ENCODE measurements at regions not wholly inside any gene's neighbourhood (a gene's known extent, or its start where the extent isn't known, plus 50 kb on each side); places are given as distances from the start of the nearest gene placed in this dataset.

- no peak for DNase-seq
- Histone ChIP-seq H4K20me1 (ENCODE audit: insufficient read depth, low read depth, low read length) (no peaks in the 10 kb centered on the region), H3K36me3 (ENCODE audit: insufficient read depth, low read length) (no peaks in the 10 kb centered on the region), H3K9me3 (ENCODE audit: low read length) (no peaks in the 10 kb centered on the region), H3K4me3 (ENCODE audit: low read length) (no peak overlapping the region), H3K4me2 (ENCODE audit: low read depth, low read length, poor library complexity, severe bottlenecking) (no peak overlapping the region), H3K27me3 (ENCODE audit: low read length) (no peaks in the 10 kb centered on the region), H3K79me2 (ENCODE audit: low read length) (no peaks in the 10 kb centered on the region), H3K9me2 (replicated peaks; ENCODE audit: insufficient read depth, low read length) (no peaks in the 10 kb centered on the region), H3K9ac (ENCODE audit: low read length) (no peak overlapping the region), H2AFZ (ENCODE audit: low read length) (no peak overlapping the region), H3K27ac (ENCODE audit: low read length) (no peak overlapping the region), H3K4me1 (ENCODE audit: low read length) (no peaks in the 10 kb centered on the region)
Observed at GRCh38 chr4:110850461-110851442, 227.9 kb upstream of the PITX2 start.

GRCh38 chr4:110851989-110852388 lies 229.1 kb upstream of the PITX2 start:
- DNase-seq, result no peak

GRCh38 chr4:110852793-110853192 lies 229.9 kb upstream of the PITX2 start:
- Histone ChIP-seq H3K79me2 (ENCODE audit: low read length) (no peaks in the 10 kb centered on the region), H3K9me3 (ENCODE audit: low read length) (no peaks in the 10 kb centered on the region), H3K9ac (ENCODE audit: low read length) (no peak overlapping the region), H3K9me2 (replicated peaks; ENCODE audit: insufficient read depth, low read length) (no peaks in the 10 kb centered on the region), H4K20me1 (ENCODE audit: insufficient read depth, low read depth, low read length) (no peaks in the 10 kb centered on the region), H2AFZ (ENCODE audit: low read length) (no peak overlapping the region), H3K4me1 (ENCODE audit: low read length) (no peaks in the 10 kb centered on the region), H3K27me3 (ENCODE audit: low read length) (no peaks in the 10 kb centered on the region), H3K4me3 (ENCODE audit: low read length) (no peak overlapping the region), H3K27ac (ENCODE audit: low read length) (no peak overlapping the region), H3K4me2 (ENCODE audit: low read depth, low read length, poor library complexity, severe bottlenecking) (no peak overlapping the region), H3K36me3 (ENCODE audit: insufficient read depth, low read length) (no peaks in the 10 kb centered on the region)
- no peak for DNase-seq

More at GRCh38 chr4:110851989-110852388, 229.1 kb upstream of the PITX2 start:
- Histone ChIP-seq H4K20me1 (ENCODE audit: insufficient read depth, low read depth, low read length) (no peaks in the 10 kb centered on the region), H3K36me3 (ENCODE audit: insufficient read depth, low read length) (no peaks in the 10 kb centered on the region), H3K27ac (ENCODE audit: low read length) (no peak overlapping the region), H3K27me3 (ENCODE audit: low read length) (no peaks in the 10 kb centered on the region), H3K4me1 (ENCODE audit: low read length) (no peaks in the 10 kb centered on the region), H3K4me3 (ENCODE audit: low read length) (no peak overlapping the region), H3K9me2 (replicated peaks; ENCODE audit: insufficient read depth, low read length) (no peaks in the 10 kb centered on the region), H3K79me2 (ENCODE audit: low read length) (no peaks in the 10 kb centered on the region), H2AFZ (ENCODE audit: low read length) (no peak overlapping the region), H3K9me3 (ENCODE audit: low read length) (no peaks in the 10 kb centered on the region), H3K9ac (ENCODE audit: low read length) (no peak overlapping the region), H3K4me2 (ENCODE audit: low read depth, low read length, poor library complexity, severe bottlenecking) (no peak overlapping the region)

GRCh38 chr4:110853242-110853641 lies 230.4 kb upstream of the PITX2 start:
- Histone ChIP-seq H3K4me3 (ENCODE audit: low read length) (no peak overlapping the region), H2AFZ (ENCODE audit: low read length) (no peak overlapping the region)

DNA sequence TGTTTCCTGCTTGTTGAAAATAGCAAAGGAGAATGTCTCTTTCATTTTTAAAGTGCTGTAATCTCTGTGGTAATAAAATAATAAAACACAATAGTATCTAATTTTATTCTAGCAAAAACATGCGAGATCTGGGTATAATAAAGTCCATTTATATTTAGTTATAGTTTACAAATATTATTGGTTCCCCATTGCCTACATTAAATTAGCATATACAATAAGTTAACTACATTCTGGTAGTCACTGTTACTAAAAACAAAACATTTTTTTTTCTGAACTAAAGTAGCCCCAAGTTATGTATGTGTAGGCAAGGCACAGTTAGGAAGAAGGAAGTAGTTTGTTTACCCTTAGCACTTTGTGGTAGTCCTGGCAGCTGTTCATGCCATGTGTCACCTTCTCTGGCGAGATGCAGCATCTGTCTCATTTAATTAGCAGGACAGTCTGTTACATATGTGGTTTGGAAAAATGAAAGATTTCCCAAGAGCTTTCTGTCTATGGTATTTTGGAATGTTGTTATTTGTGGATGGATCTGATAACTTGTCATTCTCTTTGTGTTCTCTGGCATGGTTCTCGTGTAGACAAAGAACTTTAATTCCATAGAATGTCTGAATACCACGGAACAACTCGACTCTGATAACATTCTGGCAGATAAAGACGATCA lies 231.3 kb upstream of the PITX2 start:
- no peak for DNase-seq
- Histone ChIP-seq H3K9ac (ENCODE audit: low read length) (no peak overlapping the region), H3K4me2 (ENCODE audit: low read depth, low read length, poor library complexity, severe bottlenecking) (no peak overlapping the region), H3K9me3 (ENCODE audit: low read length) (no peaks in the 10 kb centered on the region), H3K27ac (ENCODE audit: low read length) (no peak overlapping the region), H2AFZ (ENCODE audit: low read length) (no peak overlapping the region), H3K79me2 (ENCODE audit: low read length) (no peaks in the 10 kb centered on the region), H3K36me3 (ENCODE audit: insufficient read depth, low read length) (no peaks in the 10 kb centered on the region), H3K4me1 (ENCODE audit: low read length) (no peaks in the 10 kb centered on the region), H3K27me3 (ENCODE audit: low read length) (no peaks in the 10 kb centered on the region), H3K4me3 (ENCODE audit: low read length) (no peak overlapping the region), H3K9me2 (replicated peaks; ENCODE audit: insufficient read depth, low read length) (no peaks in the 10 kb centered on the region), H4K20me1 (ENCODE audit: insufficient read depth, low read depth, low read length) (no peaks in the 10 kb centered on the region)

More at GRCh38 chr4:110853242-110853641, 230.4 kb upstream of the PITX2 start:
- H4K20me1 ChIP-seq (ENCODE audit: insufficient read depth, low read depth, low read length), result no peaks in the 10 kb centered on the region
- no peaks in the 10 kb centered on the region for H3K79me2 ChIP-seq (ENCODE audit: low read length)
- no peaks in the 10 kb centered on the region for H3K9me3 ChIP-seq (ENCODE audit: low read length)
- no peaks in the 10 kb centered on the region for H3K27me3 ChIP-seq (ENCODE audit: low read length)
- H3K4me1 ChIP-seq (ENCODE audit: low read length), result no peaks in the 10 kb centered on the region
- H3K27ac ChIP-seq (ENCODE audit: low read length), result no peak overlapping the region
- H3K9ac ChIP-seq (ENCODE audit: low read length), result no peak overlapping the region
- H3K36me3 ChIP-seq (ENCODE audit: insufficient read depth, low read length), result no peaks in the 10 kb centered on the region
- no peak for DNase-seq
- H3K9me2 ChIP-seq (replicated peaks; ENCODE audit: insufficient read depth, low read length), result no peaks in the 10 kb centered on the region
- H3K4me2 ChIP-seq (ENCODE audit: low read depth, low read length, poor library complexity, severe bottlenecking), result no peak overlapping the region

GRCh38 chr4:110860125-110860524 lies 237.2 kb upstream of the PITX2 start:
- Histone ChIP-seq H2AFZ (ENCODE audit: low read length) (no peak overlapping the region), H3K9me3 (ENCODE audit: low read length) (no peaks in the 10 kb centered on the region), H3K27me3 (ENCODE audit: low read length) (no peaks in the 10 kb centered on the region), H3K4me3 (ENCODE audit: low read length) (no peak overlapping the region), H3K9me2 (replicated peaks; ENCODE audit: insufficient read depth, low read length) (no peaks in the 10 kb centered on the region), H3K4me2 (ENCODE audit: low read depth, low read length, poor library complexity, severe bottlenecking) (no peak overlapping the region), H3K4me1 (ENCODE audit: low read length) (no peaks in the 10 kb centered on the region), H3K36me3 (ENCODE audit: insufficient read depth, low read length) (no peaks in the 10 kb centered on the region), H3K9ac (ENCODE audit: low read length) (no peak overlapping the region), H3K27ac (ENCODE audit: low read length) (no peak overlapping the region), H4K20me1 (ENCODE audit: insufficient read depth, low read depth, low read length) (no peaks in the 10 kb centered on the region), H3K79me2 (ENCODE audit: low read length) (no peaks in the 10 kb centered on the region)
- DNase-seq, result no peak

DNA sequence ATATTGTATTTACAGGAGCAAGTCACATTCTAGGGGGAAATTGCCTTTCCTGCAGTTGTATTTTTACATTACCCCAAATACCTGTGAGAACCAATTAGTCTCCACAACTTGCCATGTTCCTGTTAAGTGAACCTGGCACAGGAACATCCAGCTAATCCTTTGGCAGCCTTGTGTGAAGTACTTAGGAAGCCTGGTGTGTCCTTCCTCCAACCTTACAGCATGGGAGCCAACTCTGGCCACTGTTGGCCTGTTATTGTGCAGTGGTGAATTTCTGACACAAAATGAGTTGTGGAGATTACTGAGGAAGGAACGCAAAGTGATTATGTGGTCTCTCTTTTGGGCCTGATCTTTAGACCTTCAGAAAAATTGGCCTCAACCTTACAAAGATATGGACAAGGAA lies 238.0 kb upstream of the PITX2 start:
- no peak overlapping the region for H3K9ac ChIP-seq (ENCODE audit: low read length)
- no peaks in the 10 kb centered on the region for H3K9me2 ChIP-seq (replicated peaks; ENCODE audit: insufficient read depth, low read length)
- H2AFZ ChIP-seq (ENCODE audit: low read length), result no peak overlapping the region
- no peak overlapping the region for H3K27ac ChIP-seq (ENCODE audit: low read length)
- H3K36me3 ChIP-seq (ENCODE audit: insufficient read depth, low read length), result no peaks in the 10 kb centered on the region
- no peaks in the 10 kb centered on the region for H3K9me3 ChIP-seq (ENCODE audit: low read length)
- no peak overlapping the region for H3K4me3 ChIP-seq (ENCODE audit: low read length)
- no peaks in the 10 kb centered on the region for H3K4me1 ChIP-seq (ENCODE audit: low read length)
- no peaks in the 10 kb centered on the region for H3K27me3 ChIP-seq (ENCODE audit: low read length)
- no peak for DNase-seq
- H3K4me2 ChIP-seq (ENCODE audit: low read depth, low read length, poor library complexity, severe bottlenecking), result no peak overlapping the region
- no peaks in the 10 kb centered on the region for H4K20me1 ChIP-seq (ENCODE audit: insufficient read depth, low read depth, low read length)
- no peaks in the 10 kb centered on the region for H3K79me2 ChIP-seq (ENCODE audit: low read length)

DNA sequence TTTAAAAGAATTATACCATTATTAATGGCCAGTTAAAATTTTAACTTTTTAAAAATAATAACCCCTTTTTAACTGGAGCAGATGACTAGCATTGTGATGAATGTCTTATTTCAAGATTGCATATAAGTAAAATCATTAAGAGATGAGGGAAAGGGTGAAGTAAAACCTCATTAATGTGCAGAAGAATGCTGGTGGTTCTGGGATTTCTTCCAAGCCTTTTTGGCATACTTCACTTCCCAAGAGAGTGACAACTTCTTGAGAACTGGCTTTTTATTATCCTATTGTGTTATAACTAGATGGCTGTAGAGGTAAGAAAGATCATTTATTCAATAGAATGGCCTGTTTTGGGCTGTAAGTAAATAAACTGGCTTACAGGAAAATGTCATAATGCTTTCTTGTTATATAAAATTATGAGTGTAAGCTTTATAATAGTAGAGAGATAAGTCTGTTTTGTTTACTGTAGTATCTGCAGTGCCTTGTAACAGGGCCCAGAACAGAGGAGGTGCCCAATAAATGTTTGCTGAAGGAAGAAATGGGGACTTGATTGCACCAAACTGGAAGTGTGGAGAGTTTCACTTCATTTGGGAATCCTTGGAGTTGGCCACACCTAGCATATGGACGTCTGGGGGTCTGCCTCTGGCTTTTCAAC lies 242.9 kb upstream of the PITX2 start:
- no peaks in the 10 kb centered on the region for H3K79me2 ChIP-seq (ENCODE audit: low read length)
- H2AFZ ChIP-seq (ENCODE audit: low read length), result no peak overlapping the region
- H4K20me1 ChIP-seq (ENCODE audit: insufficient read depth, low read depth, low read length), result no peaks in the 10 kb centered on the region
- peaks cover 8% of the 10 kb centered on the region for H3K4me1 ChIP-seq (ENCODE audit: low read length)
- H3K4me3 ChIP-seq (ENCODE audit: low read length), result no peak overlapping the region
- no peak overlapping the region for H3K4me2 ChIP-seq (ENCODE audit: low read depth, low read length, poor library complexity, severe bottlenecking)
- H3K9me2 ChIP-seq (replicated peaks; ENCODE audit: insufficient read depth, low read length), result no peaks in the 10 kb centered on the region
- H3K9me3 ChIP-seq (ENCODE audit: low read length), result no peaks in the 10 kb centered on the region
- H3K9ac ChIP-seq (ENCODE audit: low read length), result no peak overlapping the region
- H3K27me3 ChIP-seq (ENCODE audit: low read length), result no peaks in the 10 kb centered on the region
- H3K27ac ChIP-seq (ENCODE audit: low read length), result no peak overlapping the region
- DNase-seq, result no peak
- H3K36me3 ChIP-seq (ENCODE audit: insufficient read depth, low read length), result no peaks in the 10 kb centered on the region

Data from Karpas-422 (cell line).